SH-SY5Y (cell line): ENCODE measurements at regions not wholly inside any gene's neighbourhood (a gene's known extent, or its start where the extent isn't known, plus 50 kb on each side); places are given as distances from the start of the nearest gene placed in this dataset.

Experiments used
- GATA2 ChIP-seq: IDR thresholded peaks from 2 replicates; pipeline ENCODE4 v1.6.1; 2011; ENCODE audit warnings: mild to moderate bottlenecking, low read depth, low read length
- GATA3 ChIP-seq: IDR thresholded peaks from 2 replicates; pipeline ENCODE4 v1.6.1; 2011; ENCODE audit warnings: low read depth, mild to moderate bottlenecking, low read length, moderate library complexity

DNA sequence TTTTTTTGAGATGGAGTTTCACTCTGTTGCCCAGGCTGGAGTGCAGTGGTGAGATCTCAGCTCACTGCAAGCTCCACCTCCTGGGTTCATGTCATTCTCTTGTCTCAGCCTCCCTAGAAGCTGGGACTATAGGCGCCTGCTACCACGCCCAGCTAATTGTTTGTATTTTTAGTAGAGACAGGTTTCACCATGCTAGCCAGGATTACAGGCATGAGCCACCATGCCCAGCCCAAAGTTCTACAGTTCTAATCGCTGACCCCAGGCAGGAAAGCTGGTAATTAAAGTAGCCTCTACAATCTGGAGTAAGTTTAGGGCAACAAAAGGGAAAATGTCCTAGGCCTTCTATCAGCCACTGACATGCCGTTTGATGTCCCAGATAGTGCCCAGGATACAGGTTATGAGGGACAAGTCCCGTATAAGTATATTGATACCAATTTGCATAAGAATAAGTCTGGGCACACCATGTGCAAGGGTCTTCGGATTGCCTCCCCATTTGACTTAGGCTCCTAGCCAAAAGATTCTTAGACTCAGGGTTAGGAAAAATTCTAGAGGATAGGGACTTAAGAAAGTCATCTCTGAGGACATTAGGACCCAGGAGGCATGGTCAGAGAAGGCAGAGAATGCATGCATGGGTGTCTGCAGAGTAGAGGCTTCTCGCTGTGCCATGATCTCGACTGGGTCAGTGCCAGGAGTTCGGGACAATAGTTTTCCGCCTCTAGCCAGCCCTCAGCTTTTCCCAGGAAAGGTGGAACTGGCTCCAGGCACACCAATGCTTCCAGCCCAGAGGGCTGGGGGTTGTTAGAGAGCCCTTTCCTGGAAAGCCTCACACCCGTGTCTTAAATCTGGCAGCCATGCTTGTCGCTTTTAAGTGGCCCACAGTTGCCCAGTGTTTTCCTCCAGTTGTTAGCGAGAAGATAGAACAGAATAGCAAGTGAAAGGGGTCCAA, 1111.1 kb downstream of the TAF11L14 start:
- TF ChIP-seq GATA2 (no peak), GATA3 (no peak)

- TF ChIP-seq GATA2 (no peak), GATA3 (no peak)
These were observed 1111.8 kb downstream of the TAF11L14 start for GRCh38 chr5:18745988-18746615.

GRCh38 chr5:18749763-18750162, 1115.5 kb downstream of the TAF11L14 start:
- TF ChIP-seq GATA3 = no peak
- no peak for TF ChIP-seq GATA2

DNA sequence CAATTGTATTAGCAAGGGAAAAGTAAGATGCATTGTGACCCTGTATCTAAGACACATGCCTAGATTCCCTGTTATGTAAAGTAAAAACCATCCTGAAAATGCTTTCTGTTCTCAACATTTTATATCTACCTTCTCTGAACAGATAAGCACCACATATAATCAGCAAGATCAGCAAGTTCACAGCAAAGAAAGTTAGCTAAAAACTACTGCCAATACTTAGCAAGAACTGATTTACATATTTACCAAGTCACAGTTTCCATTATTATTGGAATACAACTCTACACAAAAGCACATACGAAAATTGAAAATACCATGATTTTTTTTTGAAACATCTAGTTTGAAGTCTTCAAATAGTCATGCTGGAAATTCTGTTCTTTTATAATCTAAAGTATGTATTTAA, 1118.1 kb downstream of the TAF11L14 start:
- no peak for TF ChIP-seq GATA3
- TF ChIP-seq GATA2 = no peak

DNA sequence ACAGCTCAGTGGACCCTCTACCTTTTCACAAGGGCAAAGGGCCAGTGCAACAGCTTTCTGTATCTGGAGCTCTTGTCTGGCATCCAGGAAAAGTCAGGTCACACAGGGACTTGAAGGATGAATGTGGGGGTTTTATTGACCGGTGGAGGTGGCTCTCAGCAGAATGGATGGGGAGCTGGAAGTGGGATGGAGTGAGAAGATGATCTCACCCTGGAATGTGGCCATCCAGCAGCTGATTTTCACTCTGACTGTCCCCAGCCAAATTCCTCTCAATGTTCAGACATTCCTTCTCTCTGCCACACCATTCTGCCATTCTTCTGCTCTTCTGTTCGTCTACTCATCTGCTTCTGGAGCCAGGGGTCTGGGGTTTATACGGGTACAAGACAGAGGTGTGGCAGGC, 1119.9 kb downstream of the TAF11L14 start:
- no peak for TF ChIP-seq GATA3
- no peak for TF ChIP-seq GATA2

DNA sequence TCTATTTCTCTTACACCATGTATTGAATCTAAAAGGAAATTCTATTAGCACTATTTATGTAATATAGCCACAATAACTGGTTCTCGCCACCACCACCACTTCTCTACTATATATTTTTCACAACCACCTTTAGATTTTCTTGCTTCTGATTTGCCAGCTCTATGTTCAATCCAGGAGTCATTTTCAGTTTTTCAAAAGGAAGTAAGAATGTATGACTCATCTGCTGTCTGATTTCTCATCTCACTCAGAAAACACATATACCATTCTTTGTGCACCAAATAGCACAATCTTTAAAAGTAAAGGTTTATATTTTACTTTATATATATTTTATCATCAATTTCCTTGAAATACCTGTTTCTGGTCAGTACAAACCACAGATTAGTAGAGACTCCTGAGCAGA, 1127.5 kb downstream of the TAF11L14 start:
- TF ChIP-seq GATA3 (no peak), GATA2 (no peak)

DNA sequence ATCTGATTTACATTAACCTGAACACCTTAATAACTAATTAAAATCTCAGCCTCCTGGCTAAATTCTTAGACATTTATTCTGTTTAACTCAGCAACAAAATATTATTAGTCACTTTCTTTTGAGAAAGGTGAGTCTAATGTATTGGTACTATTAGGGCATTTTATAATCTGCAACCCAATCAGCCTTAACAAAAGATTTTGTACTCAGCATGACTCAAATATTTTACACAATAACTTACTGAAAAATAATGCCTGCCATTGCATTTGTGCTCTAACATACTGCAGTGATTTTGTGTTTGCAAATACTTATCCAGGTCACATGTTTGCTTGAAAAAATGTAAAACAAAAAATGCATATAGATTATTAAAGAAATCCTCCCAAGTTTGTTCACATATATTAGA, 1129.9 kb downstream of the TAF11L14 start:
- TF ChIP-seq GATA2 (no peak), GATA3 (no peak)

DNA sequence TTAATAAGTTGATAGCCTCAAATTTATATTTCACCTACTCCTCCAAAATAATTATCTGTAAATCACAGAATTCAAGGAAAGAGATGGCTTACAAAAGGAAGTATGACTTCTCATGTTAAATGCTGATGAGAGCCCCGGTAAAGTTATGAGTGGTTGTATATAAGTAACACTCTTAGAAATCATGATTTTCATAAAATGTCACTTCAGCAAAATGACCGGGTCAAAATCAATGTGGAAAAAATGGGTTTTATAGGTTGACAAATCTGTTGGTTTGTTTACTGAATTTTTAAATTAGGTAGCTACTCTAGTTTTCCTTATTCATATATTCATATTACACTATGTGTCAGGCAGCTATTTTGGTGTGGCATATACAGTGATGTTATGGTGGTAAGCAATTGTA, 1131.0 kb downstream of the TAF11L14 start:
- TF ChIP-seq GATA3 (no peak), GATA2 (no peak)

- TF ChIP-seq GATA3 = no peak
- no peak for TF ChIP-seq GATA2
These were observed 1136.9 kb downstream of the TAF11L14 start for GRCh38 chr5:18771097-18771610.

DNA sequence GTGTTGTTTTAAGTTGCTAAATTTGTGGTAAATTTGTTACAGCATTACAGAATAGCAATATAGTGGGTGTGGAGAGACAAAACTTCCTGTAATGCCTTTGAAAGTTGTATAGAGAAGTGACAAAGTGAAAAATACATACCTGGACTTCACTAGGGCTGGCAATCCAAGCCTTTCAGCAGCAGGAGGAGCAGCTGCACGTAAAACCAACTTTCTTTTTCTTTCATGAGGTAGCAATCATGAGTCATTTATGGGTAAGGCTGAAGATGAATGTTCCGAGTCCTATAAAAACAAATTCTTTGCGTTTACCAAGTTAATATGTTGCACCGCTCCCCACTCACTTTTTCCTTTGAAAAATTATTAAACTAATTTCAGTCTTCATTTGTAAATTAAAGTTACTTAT, 1138.2 kb downstream of the TAF11L14 start:
- TF ChIP-seq GATA3 (no peak), GATA2 (no peak)

GRCh38 chr5:18778225-18778624, 1144.0 kb downstream of the TAF11L14 start:
- no peak for TF ChIP-seq GATA2
- TF ChIP-seq GATA3 = no peak

GRCh38 chr5:18789218-18789998, 1155.1 kb downstream of the TAF11L14 start:
- TF ChIP-seq GATA2 (no peak), GATA3 (no peak)

GRCh38 chr5:18792145-18792544, 1157.9 kb downstream of the TAF11L14 start:
- no peak for TF ChIP-seq GATA2
- TF ChIP-seq GATA3 = no peak

GRCh38 chr5:18797222-18797621, 1163.0 kb downstream of the TAF11L14 start:
- TF ChIP-seq GATA3 (no peak), GATA2 (no peak)
